ENCODE measurements at regions not wholly inside any gene's neighbourhood (a gene's known extent, or its start where the extent isn't known, plus 50 kb on each side); places are given as distances from the start of the nearest gene placed in this dataset.

DNA sequence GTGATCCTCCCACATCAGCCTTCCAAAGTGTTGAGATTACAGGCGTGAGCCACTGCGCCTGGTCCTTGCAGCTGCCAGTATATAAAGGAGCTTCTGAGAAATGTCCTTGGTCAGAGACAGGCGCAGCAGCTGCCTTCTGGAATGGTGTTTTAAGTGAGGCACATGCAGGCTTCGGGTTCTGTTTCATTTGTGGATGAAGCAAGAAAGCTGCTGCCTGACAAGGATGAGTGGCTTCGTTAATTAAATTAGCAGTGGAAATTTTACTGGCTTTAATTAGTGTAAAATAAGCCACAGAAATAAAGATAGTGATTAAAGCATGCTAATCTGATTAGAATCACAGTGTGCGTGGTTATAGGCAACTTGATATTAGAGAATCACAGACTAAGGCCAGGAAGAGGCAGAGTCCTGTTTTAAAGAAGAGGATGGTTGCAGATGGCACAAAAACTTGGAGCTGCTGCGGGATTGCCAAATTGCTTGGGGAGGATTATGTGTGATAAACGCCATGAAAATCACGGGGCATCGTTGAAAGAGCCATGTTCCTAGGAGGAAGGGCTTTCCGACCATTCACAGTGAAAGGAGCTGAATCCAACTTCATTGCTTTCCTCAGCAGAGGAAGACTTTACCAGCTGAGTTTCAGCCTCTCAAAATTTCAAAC lies 348.4 kb upstream of the FAT1 start:
- DNase-seq (no peak), ATAC-seq (no peak)
- TF ChIP-seq CTCF (IDR thresholded peaks at IDR 0.05), result no peak
- TF ChIP-seq POLR2A (IDR thresholded peaks at IDR 0.05), result no peak
- Histone ChIP-seq H3K4me3 (no peak overlapping the region), H3K27me3 (no peaks in the 10 kb centered on the region), H3K4me1 (no peaks in the 10 kb centered on the region), H3K36me3 (no peaks in the 10 kb centered on the region), H3K9me3 (no peaks in the 10 kb centered on the region), H3K27ac (no peak overlapping the region)
- WGBS (ENCODE audit: insufficient coverage, low coverage, low lambda C conversion rate, missing lambda C conversion rate), result 52% methylated on average over 9 of the region's 11 CpGs
- intact Hi-C loops (cut with DNase I), result no loop called here

- no peaks in the 10 kb centered on the region for H3K9me3 ChIP-seq
- TF ChIP-seq CTCF (IDR thresholded peaks at IDR 0.05), result no peak
- no peak for TF ChIP-seq POLR2A (IDR thresholded peaks at IDR 0.05)
- no peak overlapping the region for H3K27ac ChIP-seq
- DNase-seq, result no peak
- H3K27me3 ChIP-seq, result no peaks in the 10 kb centered on the region
- no peak overlapping the region for H3K4me3 ChIP-seq
- H3K36me3 ChIP-seq, result no peaks in the 10 kb centered on the region
- 63% methylated on average over 7 of the region's 7 CpGs for WGBS (ENCODE audit: insufficient coverage, low coverage, low lambda C conversion rate, missing lambda C conversion rate)
- no peaks in the 10 kb centered on the region for H3K4me1 ChIP-seq
- ATAC-seq, result no peak
- intact Hi-C loops (cut with DNase I), result no loop called here
Measured at GRCh38 chr4:187073820-187074219, 350.2 kb upstream of the FAT1 start.

- Histone ChIP-seq H3K4me3 (no peak overlapping the region), H3K4me1 (no peaks in the 10 kb centered on the region), H3K9me3 (no peaks in the 10 kb centered on the region), H3K27me3 (no peaks in the 10 kb centered on the region), H3K27ac (no peak overlapping the region), H3K36me3 (no peaks in the 10 kb centered on the region)
- TF ChIP-seq POLR2A (IDR thresholded peaks at IDR 0.05) (no peak), CTCF (IDR thresholded peaks at IDR 0.05) (no peak)
- no peak for ATAC-seq
- WGBS (ENCODE audit: insufficient coverage, low coverage, low lambda C conversion rate, missing lambda C conversion rate), result 70% methylated on average over 4 of the region's 4 CpGs
- intact Hi-C loops (cut with DNase I), result no loop called here
- no peak for DNase-seq
Measured at GRCh38 chr4:187075514-187075913, 351.9 kb upstream of the FAT1 start.

GRCh38 chr4:187077744-187078401 lies 354.2 kb upstream of the FAT1 start:
- no peaks in the 10 kb centered on the region for H3K36me3 ChIP-seq
- no peak for DNase-seq
- no peaks in the 10 kb centered on the region for H3K4me1 ChIP-seq
- H3K27me3 ChIP-seq, result no peaks in the 10 kb centered on the region
- ATAC-seq, result no peak
- intact Hi-C loops (cut with DNase I), result no loop called here
- no peak overlapping the region for H3K4me3 ChIP-seq
- WGBS (ENCODE audit: insufficient coverage, low coverage, low lambda C conversion rate, missing lambda C conversion rate), result 26% methylated on average over 11 of the region's 12 CpGs
- no peak for TF ChIP-seq CTCF (IDR thresholded peaks at IDR 0.05)
- no peak for TF ChIP-seq POLR2A (IDR thresholded peaks at IDR 0.05)
- H3K27ac ChIP-seq, result no peak overlapping the region
- H3K9me3 ChIP-seq, result no peaks in the 10 kb centered on the region
